Ecto neural progenitor cell (in vitro differentiated cells): ENCODE measurements at regions not wholly inside any gene's neighbourhood (a gene's known extent, or its start where the extent isn't known, plus 50 kb on each side); places are given as distances from the start of the nearest gene placed in this dataset.
"Not testable (repeated sequence)": the region's sequence is repeated elsewhere in the genome, so short reads cannot be mapped to it uniquely, and the experiment has no call there.

Experiments
- DNase-seq: peaks from one replicate; pipeline ENCODE4 v3.0.0-alpha.2; 2018; ENCODE audit warnings: low spot score

- DNase-seq: no peak
Observed at GRCh38 chr9:87334366-87334765, 163.3 kb upstream of the DAPK1 start.

GRCh38 chr9:87336407-87336806 lies 161.3 kb upstream of the DAPK1 start:
- DNase-seq: no peak

- no peak for DNase-seq
Observed at GRCh38 chr9:87336914-87337333, 160.7 kb upstream of the DAPK1 start.

GRCh38 chr9:87337335-87338087 lies 160.2 kb upstream of the DAPK1 start:
- DNase-seq: no peak

GRCh38 chr9:87338088-87338989 lies 159.3 kb upstream of the DAPK1 start:
- no peak for DNase-seq

- DNase-seq: no peak
Observed at GRCh38 chr9:87340391-87340790, 157.3 kb upstream of the DAPK1 start.

- no peak for DNase-seq
Observed at GRCh38 chr9:87342743-87343142, 154.9 kb upstream of the DAPK1 start.

GRCh38 chr9:87343816-87344430 lies 153.7 kb upstream of the DAPK1 start:
- no peak for DNase-seq

- no peak for DNase-seq
Observed at GRCh38 chr9:87346061-87346665, 151.5 kb upstream of the DAPK1 start.

- no peak for DNase-seq
Observed at GRCh38 chr9:87350915-87351314, 146.8 kb upstream of the DAPK1 start.

- no peak for DNase-seq
Observed at GRCh38 chr9:87353301-87353700, 144.4 kb upstream of the DAPK1 start.

- DNase-seq: no peak
Observed at GRCh38 chr9:87354147-87354546, 143.5 kb upstream of the DAPK1 start.

- no peak for DNase-seq
Observed at GRCh38 chr9:87357600-87357999, 140.1 kb upstream of the DAPK1 start.

- no peak for DNase-seq
Observed at GRCh38 chr9:87359264-87359663, 138.4 kb upstream of the DAPK1 start.

- DNase-seq: no peak
Observed at GRCh38 chr9:87359958-87360601, 137.6 kb upstream of the DAPK1 start.

GRCh38 chr9:87370049-87370685 lies 127.5 kb upstream of the DAPK1 start:
- DNase-seq: no peak

GRCh38 chr9:87371795-87372355 lies 125.8 kb upstream of the DAPK1 start:
- no peak for DNase-seq

- DNase-seq: no peak
Observed at GRCh38 chr9:87372356-87372851, 125.3 kb upstream of the DAPK1 start.

GRCh38 chr9:87374023-87374919 lies 123.4 kb upstream of the DAPK1 start:
- DNase-seq: not testable (repeated sequence)
